NT2/D1 (cell line): ENCODE measurements at regions not wholly inside any gene's neighbourhood (a gene's known extent, or its start where the extent isn't known, plus 50 kb on each side); places are given as distances from the start of the nearest gene placed in this dataset.

Experiments
- DNase-seq: peaks from one replicate; pipeline ENCODE4 v3.0.0-alpha.2; 2011; ENCODE audit warnings: low read depth, low spot score
- H3K27me3 ChIP-seq: 2 replicates; pipeline ENCODE4 v1.6.0; 2011; ENCODE audit warnings: mild to moderate bottlenecking; ENCODE audit not compliant: insufficient read length, insufficient read depth
- H3K36me3 ChIP-seq: 2 replicates; pipeline ENCODE4 v1.6.1; 2011; ENCODE audit warnings: mild to moderate bottlenecking, low read length, mixed read lengths; ENCODE audit not compliant: insufficient read depth, insufficient read length
- H3K4me1 ChIP-seq: 2 replicates; pipeline ENCODE4 v1.5.1; 2011; ENCODE audit not compliant: insufficient read depth, insufficient read length
- H3K4me3 ChIP-seq: 2 replicates; pipeline ENCODE4 v1.5.1; 2011; ENCODE audit warnings: low read depth; ENCODE audit not compliant: insufficient read length
- H3K9ac ChIP-seq: 2 replicates; pipeline ENCODE4 v1.6.0; 2011; ENCODE audit warnings: low read depth; ENCODE audit not compliant: insufficient read length
- H3K9me3 ChIP-seq: 2 replicates; pipeline ENCODE4 v1.5.1; 2011; ENCODE audit warnings: mild to moderate bottlenecking, low read length; ENCODE audit not compliant: insufficient read depth
- SUZ12 ChIP-seq: IDR thresholded peaks from 2 replicates; pipeline ENCODE4 v1.6.1; 2011; ENCODE audit not compliant: insufficient read length, insufficient read depth; ENCODE audit errors: extremely low read depth
- YY1 ChIP-seq: IDR thresholded peaks from 2 replicates; pipeline ENCODE4 v1.6.1; 2011; ENCODE audit not compliant: insufficient read length, insufficient read depth
- ZNF274 ChIP-seq: IDR thresholded peaks from 2 replicates; pipeline ENCODE4 v1.6.1; 2011; ENCODE audit warnings: mild to moderate bottlenecking, low read depth, low read length

DNA sequence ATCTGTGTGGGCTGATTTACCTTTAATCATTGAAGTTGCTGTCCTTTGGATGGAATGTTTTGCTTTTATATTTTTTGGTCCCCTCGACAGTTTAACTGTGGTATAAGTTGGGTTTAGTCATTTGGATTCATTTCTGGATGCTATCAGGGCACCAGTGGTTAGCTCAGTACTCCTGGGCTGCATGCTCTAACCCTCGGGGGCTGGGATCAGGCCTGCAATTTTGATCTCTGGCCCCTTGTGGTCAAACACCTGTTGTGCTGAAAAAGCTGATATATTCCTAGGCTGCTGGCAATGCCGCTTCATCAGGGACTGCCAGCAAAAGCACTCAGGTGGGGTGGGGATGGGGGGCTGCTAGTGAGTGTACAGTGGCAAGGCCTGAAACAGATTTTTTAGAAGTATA lies 440.4 kb upstream of the RIOK2 start:
- DNase-seq: no peak
- Histone ChIP-seq H3K4me1 (no peaks in the 10 kb centered on the region), H3K36me3 (no peaks in the 10 kb centered on the region), H3K9me3 (no peaks in the 10 kb centered on the region), H3K9ac (no peak overlapping the region), H3K27me3 (no peaks in the 10 kb centered on the region), H3K4me3 (no peak overlapping the region)
- TF ChIP-seq SUZ12 (no peak), YY1 (no peak), ZNF274 (no peak)

DNA sequence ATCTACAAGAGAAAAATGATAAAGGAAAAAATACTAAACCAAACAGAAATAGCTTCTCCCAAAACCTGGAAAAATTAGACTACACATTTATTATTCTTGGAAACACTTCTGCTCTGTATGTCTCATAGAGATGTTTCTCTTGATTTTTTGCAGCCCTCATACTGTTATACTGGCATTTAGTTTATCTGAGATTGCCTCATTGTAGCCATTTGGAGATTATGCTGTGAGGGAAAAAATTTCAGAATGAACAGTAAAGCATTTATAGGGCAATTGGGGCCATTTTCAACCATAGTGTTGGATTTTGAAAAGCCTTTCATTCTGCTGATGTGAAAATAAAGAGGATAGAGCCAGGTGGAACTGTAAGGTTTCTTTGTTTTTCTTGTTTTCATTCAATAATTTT lies 441.8 kb upstream of the RIOK2 start:
- Histone ChIP-seq H3K36me3 (no peaks in the 10 kb centered on the region), H3K4me1 (no peaks in the 10 kb centered on the region), H3K27me3 (no peaks in the 10 kb centered on the region), H3K9me3 (no peaks in the 10 kb centered on the region), H3K4me3 (no peak overlapping the region), H3K9ac (no peak overlapping the region)
- TF ChIP-seq SUZ12 (no peak), ZNF274 (no peak), YY1 (no peak)
- DNase-seq: no peak

DNA sequence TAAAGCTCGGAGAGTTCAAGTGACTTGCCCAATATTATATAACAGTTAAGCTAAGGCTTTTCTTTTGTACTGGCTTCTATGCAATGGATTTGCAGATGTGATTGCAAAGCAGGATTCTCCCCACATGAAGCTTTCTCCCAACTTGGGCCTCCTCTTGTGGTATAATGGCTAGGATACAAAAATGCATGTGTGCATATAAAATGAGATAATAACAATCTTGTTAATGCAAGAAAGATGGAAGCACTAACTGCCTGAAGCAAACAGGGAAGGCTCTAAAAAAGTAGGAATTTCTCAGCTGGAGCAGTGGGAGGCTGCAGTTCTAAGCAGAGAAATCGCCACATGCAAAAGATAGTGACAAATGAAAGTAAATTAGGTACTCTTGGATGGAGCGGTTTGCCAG lies 444.2 kb upstream of the RIOK2 start:
- no peaks in the 10 kb centered on the region for H3K4me1 ChIP-seq
- H3K36me3 ChIP-seq: no peaks in the 10 kb centered on the region
- no peak overlapping the region for H3K4me3 ChIP-seq
- no peaks in the 10 kb centered on the region for H3K27me3 ChIP-seq
- no peak for DNase-seq
- H3K9me3 ChIP-seq: no peaks in the 10 kb centered on the region
- TF ChIP-seq YY1 (no peak), SUZ12 (no peak), ZNF274 (no peak)
- H3K9ac ChIP-seq: no peak overlapping the region

DNA sequence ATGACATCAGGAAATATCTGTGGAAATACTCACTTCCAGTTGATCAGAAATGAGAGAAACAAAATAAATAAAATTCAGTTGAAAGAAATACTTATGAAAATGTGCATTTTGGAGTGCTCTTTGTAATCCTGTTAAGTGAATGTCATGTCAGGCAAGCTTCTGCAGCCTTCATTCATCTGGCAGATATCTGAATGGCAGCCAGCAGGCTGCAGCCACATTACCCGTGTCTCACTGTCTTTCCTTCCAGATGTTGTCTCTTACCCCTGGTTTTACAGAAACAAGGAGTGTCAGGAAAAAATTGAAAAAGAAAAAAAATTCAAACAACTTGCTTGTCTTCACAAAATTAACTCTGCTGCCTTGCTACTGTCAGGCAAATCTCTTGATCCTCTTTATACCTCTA lies 445.0 kb upstream of the RIOK2 start:
- Histone ChIP-seq H3K36me3 (no peaks in the 10 kb centered on the region), H3K4me1 (no peaks in the 10 kb centered on the region), H3K27me3 (no peaks in the 10 kb centered on the region), H3K9me3 (no peaks in the 10 kb centered on the region), H3K4me3 (no peak overlapping the region), H3K9ac (no peak overlapping the region)
- TF ChIP-seq ZNF274 (no peak), SUZ12 (no peak), YY1 (no peak)
- DNase-seq: no peak

DNA sequence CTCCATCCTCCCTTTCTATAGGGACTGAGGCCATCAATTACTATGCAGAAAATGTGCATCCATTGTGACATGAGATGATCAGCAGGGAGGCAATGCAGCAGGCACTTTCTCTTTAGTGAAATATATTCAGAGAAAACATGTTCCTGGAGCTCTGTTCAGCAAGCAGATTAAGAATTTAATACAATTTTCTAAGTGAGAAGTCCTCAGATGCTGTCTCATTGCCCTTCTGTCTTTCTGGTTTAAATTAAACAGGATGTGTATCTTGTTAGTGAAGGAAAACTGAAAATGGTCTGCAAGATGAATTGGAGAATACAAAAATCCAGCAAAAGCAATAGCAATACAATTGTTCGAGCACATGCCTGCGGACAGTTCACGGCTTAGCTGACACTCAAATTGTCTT lies 445.8 kb upstream of the RIOK2 start:
- DNase-seq: no peak
- Histone ChIP-seq H3K36me3 (no peaks in the 10 kb centered on the region), H3K9ac (no peak overlapping the region), H3K9me3 (no peaks in the 10 kb centered on the region), H3K27me3 (no peaks in the 10 kb centered on the region), H3K4me3 (no peak overlapping the region), H3K4me1 (no peaks in the 10 kb centered on the region)
- TF ChIP-seq SUZ12: no peak
- no peak for TF ChIP-seq YY1
- no peak for TF ChIP-seq ZNF274

- no peak overlapping the region for H3K9ac ChIP-seq
- H3K4me1 ChIP-seq: no peaks in the 10 kb centered on the region
- H3K4me3 ChIP-seq: no peak overlapping the region
- no peak for DNase-seq
- H3K9me3 ChIP-seq: no peaks in the 10 kb centered on the region
- no peaks in the 10 kb centered on the region for H3K36me3 ChIP-seq
- no peaks in the 10 kb centered on the region for H3K27me3 ChIP-seq
- no peak for TF ChIP-seq ZNF274
- no peak for TF ChIP-seq SUZ12
- no peak for TF ChIP-seq YY1
Measured at GRCh38 chr5:97629276-97629675, 446.2 kb upstream of the RIOK2 start.

DNA sequence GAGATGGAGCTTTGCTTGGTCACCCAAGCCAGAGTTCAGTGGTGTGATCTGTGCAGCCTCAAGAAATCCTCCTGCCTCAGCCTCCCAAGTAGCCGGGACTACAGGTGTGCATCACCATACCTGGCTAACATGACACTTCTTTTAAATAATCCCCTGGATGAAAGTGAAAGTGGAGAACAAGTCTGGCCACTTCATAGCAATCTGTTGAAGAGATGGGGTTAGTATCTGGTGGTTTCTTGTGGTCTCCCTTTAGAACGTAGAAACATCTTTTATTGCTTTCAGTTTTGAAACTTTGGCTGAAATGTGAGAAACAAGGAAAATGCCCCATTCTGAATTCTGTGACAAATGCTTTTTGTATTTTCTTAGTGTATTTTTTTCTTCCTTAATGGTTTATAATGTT lies 452.5 kb upstream of the RIOK2 start:
- Histone ChIP-seq H3K9me3 (no peaks in the 10 kb centered on the region), H3K36me3 (no peaks in the 10 kb centered on the region), H3K4me1 (no peaks in the 10 kb centered on the region), H3K4me3 (no peak overlapping the region), H3K9ac (no peak overlapping the region), H3K27me3 (no peaks in the 10 kb centered on the region)
- no peak for DNase-seq
- TF ChIP-seq YY1 (no peak), SUZ12 (no peak)

DNA sequence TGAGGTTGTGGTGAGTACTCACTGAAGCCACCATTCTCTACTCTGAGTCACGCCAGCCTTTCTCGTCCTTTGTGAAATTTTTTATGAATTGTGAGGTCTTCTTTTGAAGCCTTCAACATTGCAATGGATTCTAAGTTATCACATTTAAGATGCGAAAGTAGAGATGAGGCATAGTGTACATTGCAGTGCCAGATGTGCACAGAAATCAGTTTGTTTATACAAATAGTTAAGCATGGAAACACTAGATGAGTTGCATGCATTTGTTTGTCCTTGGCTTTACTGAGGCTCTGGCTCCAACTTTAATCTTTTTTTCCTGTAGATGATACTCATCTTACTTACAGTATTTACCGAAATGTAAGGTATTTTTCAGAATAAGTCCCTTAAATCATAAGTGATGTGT lies 453.7 kb upstream of the RIOK2 start:
- Histone ChIP-seq H3K4me3 (no peak overlapping the region), H3K9me3 (no peaks in the 10 kb centered on the region), H3K27me3 (no peaks in the 10 kb centered on the region), H3K36me3 (no peaks in the 10 kb centered on the region), H3K4me1 (no peaks in the 10 kb centered on the region), H3K9ac (no peak overlapping the region)
- no peak for DNase-seq
- no peak for TF ChIP-seq YY1
- TF ChIP-seq SUZ12: no peak
- TF ChIP-seq ZNF274: no peak
